ENCODE measurements at regions not wholly inside any gene's neighbourhood (a gene's known extent, or its start where the extent isn't known, plus 50 kb on each side); places are given as distances from the start of the nearest gene placed in this dataset.

GRCh38 chrX:30483996-30484395 is 93.6 kb downstream of the TASL start:
- ATAC-seq (no peak), DNase-seq (ENCODE audit: low read depth, low spot score) (no peak)
- Histone ChIP-seq H3K9me3 (ENCODE audit: control insufficient read depth in 1 of 2, insufficient read depth in 1 of 2, low read depth in 1 of 2, low read length in 2 of 2) (no peaks in the 10 kb centered on the region), H3K27me3 (ENCODE audit: insufficient read depth, low read length) (no peaks in the 10 kb centered on the region), H3K4me3 (replicated peaks in 1 of 2; ENCODE audit: low read depth in 1 of 2, low read length in 2 of 2) (no peak overlapping the region), H4K20me1 (ENCODE audit: insufficient read depth) (no peaks in the 10 kb centered on the region), H3K4me2 (ENCODE audit: low read length) (no peak overlapping the region), H3K36me3 (ENCODE audit: control insufficient read depth in 1 of 2, insufficient read depth in 2 of 2, low read length in 2 of 2) (no peaks in the 10 kb centered on the region), H2AFZ (ENCODE audit: low read depth, low read length, poor library complexity, severe bottlenecking) (no peak overlapping the region), H3K79me2 (ENCODE audit: insufficient read depth, low read length) (no peaks in the 10 kb centered on the region), H3K27ac (ENCODE audit: low read depth, low read length) (no peak overlapping the region), H3K9ac (ENCODE audit: low read length) (no peak overlapping the region), H3K9me2 (ENCODE audit: insufficient read depth) (no peaks in the 10 kb centered on the region), H3K4me1 (ENCODE audit: control insufficient read depth in 1 of 2, insufficient read depth in 2 of 2, low read length in 2 of 2) (no peaks in the 10 kb centered on the region)
- CTCF ChIA-PET = no interaction called here
- POLR2A ChIA-PET = interaction anchor here (0.5 kb wide), 1 partner anchor 264 kb away, joined by 5 read pairs; no protein-coding TSS in a partner anchor
- no TSS peak for BruUV-seq (replicated peaks)
- RAD21 ChIA-PET (ENCODE audit: low non-redundant PET in 1 of 2, low total read pairs in 2 of 2, uncharacterized antibody in 2 of 2, unreplicated experiment in 2 of 2) = no interaction called here
- TF ChIP-seq SIN3A (IDR thresholded peaks at IDR 0.05; ENCODE audit: low read depth) (no peak), FOSL1 (IDR thresholded peaks at IDR 0.05; ENCODE audit: low read depth) (no peak), SP1 (IDR thresholded peaks at IDR 0.05; ENCODE audit: low read depth) (no peak), EGR1 (IDR thresholded peaks at IDR 0.05; ENCODE audit: low read depth) (no peak), EZH2 (IDR thresholded peaks at IDR 0.05) (no peak), RAD21 (IDR thresholded peaks at IDR 0.05; ENCODE audit: low read depth) (no peak), EZH2phosphoT487 (IDR thresholded peaks at IDR 0.05; ENCODE audit: borderline replicate concordance) (no peak), TCF7L2 (IDR thresholded peaks at IDR 0.05; ENCODE audit: borderline replicate concordance, extremely low read depth, insufficient read depth, insufficient read length) (no peak), JUND (IDR thresholded peaks at IDR 0.05) (no peak), SRF (IDR thresholded peaks at IDR 0.05; ENCODE audit: low read depth) (no peak), CEBPB (IDR thresholded peaks at IDR 0.05; ENCODE audit: low read depth) (no peak), CTCF (IDR thresholded peaks at IDR 0.05 in 2 of 3, conservative IDR thresholded peaks at IDR 0.05 in 1 of 3; ENCODE audit: borderline replicate concordance in 1 of 3, insufficient read depth in 1 of 3, low read depth in 2 of 3, low read length in 2 of 3) (no peak), ELF1 (IDR thresholded peaks at IDR 0.05; ENCODE audit: borderline replicate concordance, low read depth) (no peak), POLR2AphosphoS5 (IDR thresholded peaks at IDR 0.05; ENCODE audit: low read depth, low read length) (no peak)
- TF ChIP-seq, protein P1, sequence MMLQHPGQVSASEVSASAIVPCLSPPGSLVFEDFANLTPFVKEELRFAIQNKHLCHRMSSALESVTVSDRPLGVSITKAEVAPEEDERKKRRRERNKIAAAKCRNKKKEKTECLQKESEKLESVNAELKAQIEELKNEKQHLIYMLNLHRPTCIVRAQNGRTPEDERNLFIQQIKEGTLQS (IDR thresholded peaks at IDR 0.05) = no peak
- TF ChIP-seq, protein P2, sequence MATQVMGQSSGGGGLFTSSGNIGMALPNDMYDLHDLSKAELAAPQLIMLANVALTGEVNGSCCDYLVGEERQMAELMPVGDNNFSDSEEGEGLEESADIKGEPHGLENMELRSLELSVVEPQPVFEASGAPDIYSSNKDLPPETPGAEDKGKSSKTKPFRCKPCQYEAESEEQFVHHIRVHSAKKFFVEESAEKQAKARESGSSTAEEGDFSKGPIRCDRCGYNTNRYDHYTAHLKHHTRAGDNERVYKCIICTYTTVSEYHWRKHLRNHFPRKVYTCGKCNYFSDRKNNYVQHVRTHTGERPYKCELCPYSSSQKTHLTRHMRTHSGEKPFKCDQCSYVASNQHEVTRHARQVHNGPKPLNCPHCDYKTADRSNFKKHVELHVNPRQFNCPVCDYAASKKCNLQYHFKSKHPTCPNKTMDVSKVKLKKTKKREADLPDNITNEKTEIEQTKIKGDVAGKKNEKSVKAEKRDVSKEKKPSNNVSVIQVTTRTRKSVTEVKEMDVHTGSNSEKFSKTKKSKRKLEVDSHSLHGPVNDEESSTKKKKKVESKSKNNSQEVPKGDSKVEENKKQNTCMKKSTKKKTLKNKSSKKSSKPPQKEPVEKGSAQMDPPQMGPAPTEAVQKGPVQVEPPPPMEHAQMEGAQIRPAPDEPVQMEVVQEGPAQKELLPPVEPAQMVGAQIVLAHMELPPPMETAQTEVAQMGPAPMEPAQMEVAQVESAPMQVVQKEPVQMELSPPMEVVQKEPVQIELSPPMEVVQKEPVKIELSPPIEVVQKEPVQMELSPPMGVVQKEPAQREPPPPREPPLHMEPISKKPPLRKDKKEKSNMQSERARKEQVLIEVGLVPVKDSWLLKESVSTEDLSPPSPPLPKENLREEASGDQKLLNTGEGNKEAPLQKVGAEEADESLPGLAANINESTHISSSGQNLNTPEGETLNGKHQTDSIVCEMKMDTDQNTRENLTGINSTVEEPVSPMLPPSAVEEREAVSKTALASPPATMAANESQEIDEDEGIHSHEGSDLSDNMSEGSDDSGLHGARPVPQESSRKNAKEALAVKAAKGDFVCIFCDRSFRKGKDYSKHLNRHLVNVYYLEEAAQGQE (IDR thresholded peaks at IDR 0.05; ENCODE audit: low read depth) = no peak
- intact Hi-C loops (cut with micrococcal nuclease) = no loop called here
